OCI-LY7 (cell line): ENCODE measurements at regions not wholly inside any gene's neighbourhood (a gene's known extent, or its start where the extent isn't known, plus 50 kb on each side); places are given as distances from the start of the nearest gene placed in this dataset.

ENCODE experiments used
- BruUV-seq: library from RNA; stranded (reverse); fragments of 400-500 nt; replicated peaks from 2 replicates; lab custom pipeline; 2021; lab: Mats Ljungman, UMichigan
- CTCF ChIA-PET: fragments of 300-600 bp; sonication (Branson Sonifier 250); formaldehyde crosslinking; loops from one replicate; lab custom pipeline; 2022; ENCODE audit warnings: antibody characterized with exemption; ENCODE audit not compliant: unreplicated experiment; lab: Charles Lee
- POLR2A ChIA-PET: fragments of 300-600 bp; sonication (Branson Sonifier 250); formaldehyde crosslinking; loops from one replicate; lab custom pipeline; 2022; ENCODE audit warnings: antibody characterized with exemption; lab: Charles Lee
- DNase-seq: peaks from one replicate; pipeline ENCODE4 v3.0.0-alpha.2; 2015; ENCODE audit warnings: low spot score
- H2AFZ ChIP-seq: fragments of 200-600 bp; sonication (generic), shearing (Covaris generic); 2 replicates; pipeline ENCODE4 v1.6.1; 2014; ENCODE audit warnings: mild to moderate bottlenecking, antibody characterized with exemption, low read length, moderate library complexity
- H3K27ac ChIP-seq: fragments of 200-600 bp; sonication (generic); 2 replicates; pipeline ENCODE4 v1.5.1; 2014; ENCODE audit warnings: mixed run types, low read depth, mild to moderate bottlenecking, moderate library complexity, low read length, inconsistent platforms; ENCODE audit not compliant: poor library complexity, severe bottlenecking
- H3K36me3 ChIP-seq: fragments of 200-600 bp; sonication (generic); 2 replicates; pipeline ENCODE4 v1.6.1; 2014; ENCODE audit warnings: mild to moderate bottlenecking, antibody characterized with exemption, low read length, moderate library complexity, mixed read lengths; ENCODE audit not compliant: insufficient read depth
- H3K4me1 ChIP-seq: fragments of 200-600 bp; sonication (generic); 2 replicates; pipeline ENCODE4 v1.5.1; 2014; ENCODE audit warnings: mild to moderate bottlenecking, low read length; ENCODE audit not compliant: insufficient read depth, poor library complexity, severe bottlenecking
- H3K4me2 ChIP-seq: fragments of 200-600 bp; sonication (generic); 2 replicates; pipeline ENCODE4 v1.6.1; 2014; ENCODE audit warnings: mild to moderate bottlenecking, low read length
- H3K4me3 ChIP-seq: fragments of 200-600 bp; sonication (generic); 2 replicates; pipeline ENCODE4 v1.5.1; 2014; ENCODE audit warnings: mild to moderate bottlenecking, low read depth, low read length; ENCODE audit not compliant: poor library complexity, severe bottlenecking
- H3K79me2 ChIP-seq: fragments of 200-600 bp; sonication (generic); 2 replicates; pipeline ENCODE4 v1.6.1; 2016; ENCODE audit warnings: low read depth, mild to moderate bottlenecking, low read length, moderate library complexity, mixed read lengths; ENCODE audit not compliant: insufficient read depth
- H3K9me2 ChIP-seq: fragments of 200-600 bp; sonication (generic); 2 replicates; pipeline ENCODE4 v1.6.1; 2016; ENCODE audit warnings: mild to moderate bottlenecking, low read length, mixed read lengths; ENCODE audit not compliant: insufficient read depth
- H3K9me3 ChIP-seq: fragments of 200-600 bp; sonication (generic); 2 replicates; pipeline ENCODE4 v1.6.1; 2014; ENCODE audit warnings: mild to moderate bottlenecking, mixed run types, low read length, mixed read lengths
- H4K20me1 ChIP-seq: fragments of 200-600 bp; sonication (generic); 2 replicates; pipeline ENCODE4 v1.6.1; 2014; ENCODE audit warnings: mild to moderate bottlenecking, antibody characterized with exemption, low read length, moderate library complexity, mixed read lengths; ENCODE audit not compliant: insufficient read depth
- EZH2phosphoT487 ChIP-seq: fragments of 200-600 bp; sonication (generic); IDR thresholded peaks from 2 replicates; pipeline ENCODE4 v1.6.1; 2018; ENCODE audit warnings: low read depth, borderline replicate concordance, mild to moderate bottlenecking, mixed run types, antibody characterized with exemption, low read length, moderate library complexity, mixed read lengths
- intact Hi-C: fragments of 100-400 bp; cut with micrococcal nuclease; formaldehyde crosslinking; loops from one replicate; pipeline ENCODE4 v1.10.0; 2022; ENCODE audit not compliant: unreplicated experiment
- TF ChIP-seq, protein P1 (sequence below): fragments of 200-600 bp; sonication (generic); conservative IDR thresholded peaks from 2 replicates; pipeline ENCODE4 v1.5.1; 2014; ENCODE audit warnings: mild to moderate bottlenecking, antibody characterized with exemption, low read length, moderate library complexity, mixed read lengths

- DNase-seq: no peak
- BruUV-seq: no TSS peak
- CTCF ChIA-PET: no interaction called here
These were observed 143.8 kb upstream of the POU1F1 start for GRCh38 chr3:87420171-87420570.

DNA sequence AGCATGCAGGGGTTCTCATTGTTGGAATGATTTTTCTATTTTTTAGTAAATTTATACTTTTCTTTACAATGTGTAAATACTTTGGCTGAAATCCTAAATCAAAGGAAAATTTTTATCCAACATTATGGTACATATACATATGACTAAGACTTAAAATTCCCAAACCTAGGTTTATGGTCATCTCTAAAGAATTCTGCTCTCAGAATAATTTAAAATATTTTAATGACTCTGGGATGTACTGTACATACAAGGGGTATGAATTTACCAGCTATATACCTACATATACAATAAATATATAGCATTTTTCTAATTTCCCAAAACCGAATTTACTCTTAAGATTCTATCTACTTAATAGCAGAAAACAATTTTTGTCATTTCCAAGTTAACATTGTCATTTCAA is 137.9 kb upstream of the POU1F1 start:
- no peaks in the 10 kb centered on the region for H3K4me1 ChIP-seq
- no peaks in the 10 kb centered on the region for H3K9me3 ChIP-seq
- no peaks in the 10 kb centered on the region for H3K79me2 ChIP-seq
- H2AFZ ChIP-seq: no peak overlapping the region
- CTCF ChIA-PET: no interaction called here
- BruUV-seq: no TSS peak
- H4K20me1 ChIP-seq: no peaks in the 10 kb centered on the region
- no peak overlapping the region for H3K4me2 ChIP-seq
- no peak for DNase-seq
- no peaks in the 10 kb centered on the region for H3K9me2 ChIP-seq
- TF ChIP-seq EZH2phosphoT487: no peak
- TF ChIP-seq, protein P1, sequence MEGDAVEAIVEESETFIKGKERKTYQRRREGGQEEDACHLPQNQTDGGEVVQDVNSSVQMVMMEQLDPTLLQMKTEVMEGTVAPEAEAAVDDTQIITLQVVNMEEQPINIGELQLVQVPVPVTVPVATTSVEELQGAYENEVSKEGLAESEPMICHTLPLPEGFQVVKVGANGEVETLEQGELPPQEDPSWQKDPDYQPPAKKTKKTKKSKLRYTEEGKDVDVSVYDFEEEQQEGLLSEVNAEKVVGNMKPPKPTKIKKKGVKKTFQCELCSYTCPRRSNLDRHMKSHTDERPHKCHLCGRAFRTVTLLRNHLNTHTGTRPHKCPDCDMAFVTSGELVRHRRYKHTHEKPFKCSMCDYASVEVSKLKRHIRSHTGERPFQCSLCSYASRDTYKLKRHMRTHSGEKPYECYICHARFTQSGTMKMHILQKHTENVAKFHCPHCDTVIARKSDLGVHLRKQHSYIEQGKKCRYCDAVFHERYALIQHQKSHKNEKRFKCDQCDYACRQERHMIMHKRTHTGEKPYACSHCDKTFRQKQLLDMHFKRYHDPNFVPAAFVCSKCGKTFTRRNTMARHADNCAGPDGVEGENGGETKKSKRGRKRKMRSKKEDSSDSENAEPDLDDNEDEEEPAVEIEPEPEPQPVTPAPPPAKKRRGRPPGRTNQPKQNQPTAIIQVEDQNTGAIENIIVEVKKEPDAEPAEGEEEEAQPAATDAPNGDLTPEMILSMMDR: no peak
- no peak overlapping the region for H3K27ac ChIP-seq
- no peak overlapping the region for H3K4me3 ChIP-seq
- intact Hi-C loops: no loop called here
- POLR2A ChIA-PET: interaction anchor here (0.8 kb wide), 1 partner anchor 13 kb away, joined by 3 read pairs; no protein-coding TSS in a partner anchor
- H3K36me3 ChIP-seq: no peaks in the 10 kb centered on the region

More at GRCh38 chr3:87420171-87420570, 143.8 kb upstream of the POU1F1 start:
- intact Hi-C loops: no loop called here
- no peak for TF ChIP-seq EZH2phosphoT487
- TF ChIP-seq, protein P1: no peak
- Histone ChIP-seq H3K79me2 (no peaks in the 10 kb centered on the region), H3K4me1 (no peaks in the 10 kb centered on the region), H3K4me2 (no peak overlapping the region), H3K9me3 (no peaks in the 10 kb centered on the region), H3K9me2 (no peaks in the 10 kb centered on the region; the same call in 1 of the 2 replicates), H3K27ac (no peak overlapping the region), H2AFZ (no peak overlapping the region), H3K36me3 (no peaks in the 10 kb centered on the region), H3K4me3 (no peak overlapping the region), H4K20me1 (no peaks in the 10 kb centered on the region)
- POLR2A ChIA-PET: no interaction called here

- TF ChIP-seq EZH2phosphoT487: no peak
- TF ChIP-seq, protein P1: no peak
- Histone ChIP-seq H3K36me3 (no peaks in the 10 kb centered on the region), H2AFZ (no peak overlapping the region), H3K9me2 (no peaks in the 10 kb centered on the region), H3K27ac (no peak overlapping the region), H3K79me2 (no peaks in the 10 kb centered on the region), H3K4me3 (no peak overlapping the region), H3K4me2 (no peak overlapping the region), H3K4me1 (no peaks in the 10 kb centered on the region), H3K9me3 (no peaks in the 10 kb centered on the region), H4K20me1 (no peaks in the 10 kb centered on the region)
- POLR2A ChIA-PET: interaction anchor here (0.8 kb wide), 1 partner anchor 13 kb away, joined by 3 read pairs; no protein-coding TSS in a partner anchor
- intact Hi-C loops: no loop called here
- no TSS peak for BruUV-seq
- DNase-seq: no peak
- CTCF ChIA-PET: no interaction called here
These were observed 137.4 kb upstream of the POU1F1 start for GRCh38 chr3:87413814-87414213.
